ENCODE measurements at regions not wholly inside any gene's neighbourhood (a gene's known extent, or its start where the extent isn't known, plus 50 kb on each side); places are given as distances from the start of the nearest gene placed in this dataset.

- TF ChIP-seq REST (IDR thresholded peaks at IDR 0.05; ENCODE audit: insufficient replicate concordance, low read depth) (no peak), SPI1 (IDR thresholded peaks at IDR 0.05; ENCODE audit: borderline replicate concordance, low read depth) (no peak), POLR2AphosphoS5 (IDR thresholded peaks at IDR 0.05; ENCODE audit: low read depth) (no peak), GABPA (IDR thresholded peaks at IDR 0.05; ENCODE audit: low read depth) (no peak)
- TF ChIP-seq, protein P1, sequence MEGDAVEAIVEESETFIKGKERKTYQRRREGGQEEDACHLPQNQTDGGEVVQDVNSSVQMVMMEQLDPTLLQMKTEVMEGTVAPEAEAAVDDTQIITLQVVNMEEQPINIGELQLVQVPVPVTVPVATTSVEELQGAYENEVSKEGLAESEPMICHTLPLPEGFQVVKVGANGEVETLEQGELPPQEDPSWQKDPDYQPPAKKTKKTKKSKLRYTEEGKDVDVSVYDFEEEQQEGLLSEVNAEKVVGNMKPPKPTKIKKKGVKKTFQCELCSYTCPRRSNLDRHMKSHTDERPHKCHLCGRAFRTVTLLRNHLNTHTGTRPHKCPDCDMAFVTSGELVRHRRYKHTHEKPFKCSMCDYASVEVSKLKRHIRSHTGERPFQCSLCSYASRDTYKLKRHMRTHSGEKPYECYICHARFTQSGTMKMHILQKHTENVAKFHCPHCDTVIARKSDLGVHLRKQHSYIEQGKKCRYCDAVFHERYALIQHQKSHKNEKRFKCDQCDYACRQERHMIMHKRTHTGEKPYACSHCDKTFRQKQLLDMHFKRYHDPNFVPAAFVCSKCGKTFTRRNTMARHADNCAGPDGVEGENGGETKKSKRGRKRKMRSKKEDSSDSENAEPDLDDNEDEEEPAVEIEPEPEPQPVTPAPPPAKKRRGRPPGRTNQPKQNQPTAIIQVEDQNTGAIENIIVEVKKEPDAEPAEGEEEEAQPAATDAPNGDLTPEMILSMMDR (IDR thresholded peaks at IDR 0.05; ENCODE audit: insufficient read depth, low read length): no peak
- Histone ChIP-seq H3K27me3 (ENCODE audit: insufficient read depth, poor library complexity, severe bottlenecking) (no peaks in the 10 kb centered on the region), H3K4me3 (replicated peaks; ENCODE audit: insufficient read depth, low read length) (no peak overlapping the region), H3K27ac (replicated peaks) (no peak overlapping the region)
- no peak for DNase-seq (ENCODE audit: low read depth in 1 of 2, low spot score in 1 of 2)
Measured at GRCh38 chr2:150561076-150561475, 73.6 kb upstream of the RND3 start.

- no peak overlapping the region for H3K4me3 ChIP-seq (replicated peaks; ENCODE audit: insufficient read depth, low read length)
- TF ChIP-seq, protein P1 (IDR thresholded peaks at IDR 0.05; ENCODE audit: insufficient read depth, low read length): no peak
- TF ChIP-seq REST (IDR thresholded peaks at IDR 0.05; ENCODE audit: insufficient replicate concordance, low read depth) (no peak), POLR2AphosphoS5 (IDR thresholded peaks at IDR 0.05; ENCODE audit: low read depth) (no peak), SPI1 (IDR thresholded peaks at IDR 0.05; ENCODE audit: borderline replicate concordance, low read depth) (no peak), GABPA (IDR thresholded peaks at IDR 0.05; ENCODE audit: low read depth) (no peak)
- no peaks in the 10 kb centered on the region for H3K27me3 ChIP-seq (ENCODE audit: insufficient read depth, poor library complexity, severe bottlenecking)
- no peak for DNase-seq (ENCODE audit: low read depth in 1 of 2, low spot score in 1 of 2)
- no peak overlapping the region for H3K27ac ChIP-seq (replicated peaks)
Measured at GRCh38 chr2:150557020-150557600, 69.6 kb upstream of the RND3 start.

DNA sequence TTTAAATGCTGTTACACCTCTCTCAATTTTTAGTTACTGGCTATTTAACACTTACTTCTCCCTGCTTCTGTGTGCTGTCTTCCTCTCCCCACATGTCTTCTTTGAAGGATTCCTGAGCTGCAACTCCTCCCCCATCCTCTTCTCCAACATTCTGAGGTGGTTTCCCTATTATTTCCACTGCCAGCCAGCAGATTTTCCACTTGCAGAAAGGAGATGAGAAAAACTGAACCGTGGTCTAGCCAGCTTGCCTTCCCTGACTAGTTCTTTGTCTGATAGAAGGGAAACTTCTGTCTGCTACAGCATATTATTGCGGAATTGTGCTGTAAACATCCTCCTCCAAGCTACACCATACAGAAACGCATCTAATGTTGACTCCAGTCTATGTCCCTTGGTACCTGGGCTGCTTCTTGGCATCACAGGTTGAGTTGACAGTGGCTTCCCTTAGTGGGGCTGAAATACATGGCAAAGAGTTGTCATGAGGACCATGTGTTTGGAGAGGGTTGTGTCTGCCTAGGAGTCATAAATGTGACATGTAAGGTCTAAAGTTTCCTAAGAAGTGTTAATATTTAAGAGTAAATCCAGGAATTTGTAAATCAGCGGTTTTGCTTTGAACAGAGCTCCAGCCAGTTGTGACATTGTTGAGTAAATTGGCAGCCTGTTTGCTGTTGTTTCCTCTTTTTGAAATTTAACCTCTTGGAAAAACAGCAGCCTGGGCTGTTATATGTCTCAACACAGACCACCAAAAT lies 68.3 kb upstream of the RND3 start:
- DNase-seq (ENCODE audit: low read depth in 1 of 2, low spot score in 1 of 2): no peak
- Histone ChIP-seq H3K4me3 (replicated peaks; ENCODE audit: insufficient read depth, low read length) (no peak overlapping the region), H3K27me3 (ENCODE audit: insufficient read depth, poor library complexity, severe bottlenecking) (no peaks in the 10 kb centered on the region), H3K27ac (replicated peaks) (no peak overlapping the region)
- TF ChIP-seq REST (IDR thresholded peaks at IDR 0.05; ENCODE audit: insufficient replicate concordance, low read depth): no peak
